A549 (cell line): ENCODE measurements at regions not wholly inside any gene's neighbourhood (a gene's known extent, or its start where the extent isn't known, plus 50 kb on each side); places are given as distances from the start of the nearest gene placed in this dataset.

Source experiments
- ATAC-seq, 2 experiments: fragments of 200-7000 bp in 1 of 2; fragments of >200 bp in 1 of 2; cut with Nextera tagmentation in 1 of 2; cut with Tn5 transposase in 1 of 2; 3 replicates each; pipeline versions ENCODE4 v1.8.0 to v1.9.1; 2018 to 2020; ENCODE audit warnings: mild to moderate bottlenecking in 1 of 2, moderate library complexity in 1 of 2
- CTCF ChIA-PET: fragments of 300-600 bp; sonication (Branson Sonifier 250); formaldehyde crosslinking; extraction: SDS; loops from one replicate; lab custom pipeline; 2021; ENCODE audit warnings: antibody characterized with exemption, inconsistent platforms; lab: Yijun Ruan, JAX
- POLR2A ChIA-PET: fragments of 350-600 bp; formaldehyde crosslinking; extraction: SDS; loops from one replicate; lab custom pipeline; 2021; ENCODE audit warnings: antibody characterized with exemption, inconsistent platforms; lab: Yijun Ruan, JAX
- DNase-seq, 2 experiments: peaks; one replicate each; pipeline versions ENCODE4 v3.0.0 to v3.0.0-alpha.2; 2011 to 2016; ENCODE audit warnings: low read depth in 1 of 2, low spot score in 1 of 2
- FAIRE-seq: peaks from 2 replicates; lab custom pipeline; 2011; peaks lifted over from hg19 to GRCh38; lab: Jason Lieb, UNC
- H3K27ac ChIP-seq, 2 experiments: fragments of >200 bp; sonication (Bioruptor Twin); formaldehyde crosslinking; 3 replicates each; pipeline ENCODE4 v1.5.1; 2016 to 2017
- H3K4me1 ChIP-seq: fragments of >200 bp; sonication (Bioruptor Twin); formaldehyde crosslinking; 3 replicates; pipeline ENCODE4 v1.6.1; 2016
- H3K4me2 ChIP-seq: fragments of >200 bp; sonication (Bioruptor Twin); formaldehyde crosslinking; 3 replicates; pipeline ENCODE4 v1.6.1; 2016
- H3K4me3 ChIP-seq: fragments of >200 bp; sonication (Bioruptor Twin); formaldehyde crosslinking; 3 replicates; pipeline ENCODE4 v1.5.1; 2016
- H3K9me3 ChIP-seq: fragments of >200 bp; sonication (Bioruptor Twin); formaldehyde crosslinking; 3 replicates; pipeline ENCODE4 v1.6.1; 2016
- BHLHE40 ChIP-seq: IDR thresholded peaks from 2 replicates; pipeline ENCODE4 v1.6.1; 2012; ENCODE audit warnings: low read depth, low read length, inconsistent platforms
- EHF ChIP-seq: fragments of 250-450 bp; sonication (Bioruptor Pico); IDR thresholded peaks from 2 replicates; pipeline ENCODE4 v1.5.0; 2020; ENCODE audit warnings: mild to moderate bottlenecking
- EHMT2 ChIP-seq: fragments of 200-600 bp; sonication (generic); IDR thresholded peaks from 2 replicates; pipeline ENCODE4 v1.6.1; 2016; ENCODE audit warnings: antibody characterized with exemption, low read depth, mild to moderate bottlenecking, moderate library complexity
- FOSB ChIP-seq: fragments of 250-450 bp; sonication (Bioruptor Pico); IDR thresholded peaks from 2 replicates; pipeline ENCODE4 v1.5.0; 2020; ENCODE audit warnings: mild to moderate bottlenecking, moderate library complexity
- FOXS1 ChIP-seq: fragments of 250-450 bp; sonication (Bioruptor Pico); IDR thresholded peaks from 2 replicates; pipeline ENCODE4 v1.5.0; 2020; ENCODE audit warnings: mild to moderate bottlenecking, moderate library complexity
- JUN ChIP-seq, 2 experiments: fragments of >200 bp; sonication (Bioruptor Twin); formaldehyde crosslinking; IDR thresholded peaks; 2 replicates in 1 of 2; 3 replicates in 1 of 2; pipeline ENCODE4 v1.6.1; 2016 to 2017
- KDM1A ChIP-seq: fragments of 200-600 bp; sonication (generic); IDR thresholded peaks from 2 replicates; pipeline ENCODE4 v1.6.1; 2016; ENCODE audit warnings: low read depth, mild to moderate bottlenecking
- MAFK ChIP-seq: fragments of 450-650 bp; IDR thresholded peaks from 2 replicates; pipeline ENCODE4 v1.6.1; 2014; ENCODE audit not compliant: partially characterized antibody
- MAZ ChIP-seq: fragments of 150-350 bp; IDR thresholded peaks from 2 replicates; pipeline ENCODE4 v1.6.1; 2014; ENCODE audit warnings: antibody characterized with exemption, low read depth, low read length, borderline replicate concordance
- MYC ChIP-seq: IDR thresholded peaks from 2 replicates; pipeline ENCODE4 v1.6.1; 2012; ENCODE audit warnings: mild to moderate bottlenecking, inconsistent platforms, low read length, improper control_type of control experiment, borderline replicate concordance
- NFE2L2 ChIP-seq: fragments of 150-350 bp; conservative IDR thresholded peaks from 2 replicates; pipeline ENCODE4 v1.6.1; 2014; ENCODE audit warnings: low read length
- NR3C1 ChIP-seq: fragments of >200 bp; sonication (Bioruptor Twin); formaldehyde crosslinking; IDR thresholded peaks from 3 replicates; pipeline ENCODE4 v1.6.1; 2017
- RARB ChIP-seq: fragments of 250-450 bp; sonication (Bioruptor Pico); IDR thresholded peaks from 2 replicates; pipeline ENCODE4 v1.8.0; 2021; ENCODE audit warnings: mild to moderate bottlenecking, moderate library complexity
- RCOR1 ChIP-seq: fragments of 150-350 bp; IDR thresholded peaks from 2 replicates; pipeline ENCODE4 v1.6.1; 2014; ENCODE audit warnings: antibody characterized with exemption, low read length, low read depth
- SREBF2 ChIP-seq: fragments of 450-650 bp; IDR thresholded peaks from 2 replicates; pipeline ENCODE4 v1.6.1; 2014; ENCODE audit warnings: mild to moderate bottlenecking, moderate library complexity
- TP53 ChIP-seq: fragments of 250-450 bp; sonication (Bioruptor Pico); IDR thresholded peaks from 2 replicates; pipeline ENCODE4 v1.5.0; 2021; ENCODE audit warnings: mild to moderate bottlenecking, moderate library complexity
- ZFP36 ChIP-seq: fragments of 450-650 bp; IDR thresholded peaks from 2 replicates; pipeline ENCODE4 v1.6.1; 2014; ENCODE audit warnings: borderline replicate concordance; ENCODE audit not compliant: partially characterized antibody
- WGBS: methylation state at CpG from one replicate; pipeline ENCODE4 v1.1.6; 2017; ENCODE audit errors: missing lambda C conversion rate; 5-methylcytosine and 5-hydroxymethylcytosine counted together
- TF ChIP-seq, protein P1 (sequence below): fragments of 250-450 bp; sonication (Bioruptor Pico); IDR thresholded peaks from 2 replicates; pipeline ENCODE4 v1.5.0; 2021; ENCODE audit warnings: mild to moderate bottlenecking, moderate library complexity, borderline replicate concordance
- TF ChIP-seq, protein P2 (sequence below): fragments of 150-350 bp; IDR thresholded peaks from 2 replicates; pipeline ENCODE4 v1.6.1; 2014; ENCODE audit warnings: low read depth, mild to moderate bottlenecking, low read length
- TF ChIP-seq, protein P3 (sequence below): fragments of 450-650 bp; IDR thresholded peaks from 2 replicates; pipeline ENCODE4 v1.6.1; 2014; ENCODE audit warnings: antibody characterized with exemption

DNA sequence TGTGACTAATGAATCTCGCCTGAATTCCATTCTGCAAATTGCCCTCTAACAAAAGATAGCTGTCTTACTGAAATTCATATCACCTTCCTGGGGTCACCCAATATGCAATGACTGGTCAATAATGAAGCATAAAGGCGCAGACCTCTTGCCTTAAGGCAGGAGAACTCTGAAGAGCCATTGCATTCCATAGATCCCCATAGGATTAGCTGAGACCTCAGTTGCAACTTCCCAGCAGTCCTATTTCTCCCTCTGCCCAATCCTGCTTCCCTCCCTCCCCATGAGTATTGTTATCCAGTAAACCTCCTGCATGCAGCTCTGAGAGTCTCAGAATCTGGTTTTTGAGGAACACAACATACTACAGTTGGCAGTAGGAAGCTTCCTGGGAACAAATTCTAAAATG, 396.5 kb downstream of the DCAF12L2 start (continued):
- TF ChIP-seq, protein P1, sequence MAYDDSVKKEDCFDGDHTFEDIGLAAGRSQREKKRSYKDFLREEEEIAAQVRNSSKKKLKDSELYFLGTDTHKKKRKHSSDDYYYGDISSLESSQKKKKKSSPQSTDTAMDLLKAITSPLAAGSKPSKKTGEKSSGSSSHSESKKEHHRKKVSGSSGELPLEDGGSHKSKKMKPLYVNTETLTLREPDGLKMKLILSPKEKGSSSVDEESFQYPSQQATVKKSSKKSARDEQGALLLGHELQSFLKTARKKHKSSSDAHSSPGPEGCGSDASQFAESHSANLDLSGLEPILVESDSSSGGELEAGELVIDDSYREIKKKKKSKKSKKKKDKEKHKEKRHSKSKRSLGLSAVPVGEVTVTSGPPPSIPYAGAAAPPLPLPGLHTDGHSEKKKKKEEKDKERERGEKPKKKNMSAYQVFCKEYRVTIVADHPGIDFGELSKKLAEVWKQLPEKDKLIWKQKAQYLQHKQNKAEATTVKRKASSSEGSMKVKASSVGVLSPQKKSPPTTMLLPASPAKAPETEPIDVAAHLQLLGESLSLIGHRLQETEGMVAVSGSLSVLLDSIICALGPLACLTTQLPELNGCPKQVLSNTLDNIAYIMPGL (CRISPR knock-in tag): no peak
- TF ChIP-seq EHMT2: no peak
- no peak for TF ChIP-seq NR3C1

DNA sequence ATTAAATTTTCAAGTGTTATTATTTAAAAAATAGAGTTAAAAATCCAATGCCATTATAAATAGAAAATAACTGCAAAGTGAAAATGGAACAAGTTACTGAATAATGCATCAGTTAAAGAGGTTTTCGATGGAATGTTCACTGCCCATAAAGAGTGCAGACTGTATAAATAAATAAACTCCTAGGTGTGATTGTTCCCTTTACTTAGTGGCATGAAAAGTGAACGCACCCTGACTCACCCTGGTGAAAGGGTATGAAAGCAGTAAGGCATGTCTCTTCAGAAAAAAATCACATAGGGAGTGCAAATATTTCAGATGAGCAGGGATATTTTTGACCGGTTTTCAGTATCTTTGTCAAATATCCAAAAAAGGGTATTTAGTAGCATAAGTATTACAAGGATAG, 387.8 kb downstream of the DCAF12L2 start:
- H3K4me2 ChIP-seq: no peak overlapping the region
- DNase-seq: no peak
- no peak overlapping the region for H3K4me3 ChIP-seq
- ATAC-seq: no peak
- CTCF ChIA-PET: no interaction called here
- FAIRE-seq: no peak
- TF ChIP-seq EHF (CRISPR knock-in tag) (no peak), RARB (CRISPR knock-in tag) (no peak), MAZ (no peak), BHLHE40 (no peak), NFE2L2 (no peak), JUN (IDR thresholded peaks at IDR 0.05) (no peak), TP53 (CRISPR knock-in tag) (no peak), SREBF2 (no peak), ZFP36 (no peak), MAFK (no peak), MYC (no peak), FOSB (CRISPR knock-in tag) (no peak), RCOR1 (no peak), FOXS1 (CRISPR knock-in tag) (no peak)
- TF ChIP-seq, protein P2, sequence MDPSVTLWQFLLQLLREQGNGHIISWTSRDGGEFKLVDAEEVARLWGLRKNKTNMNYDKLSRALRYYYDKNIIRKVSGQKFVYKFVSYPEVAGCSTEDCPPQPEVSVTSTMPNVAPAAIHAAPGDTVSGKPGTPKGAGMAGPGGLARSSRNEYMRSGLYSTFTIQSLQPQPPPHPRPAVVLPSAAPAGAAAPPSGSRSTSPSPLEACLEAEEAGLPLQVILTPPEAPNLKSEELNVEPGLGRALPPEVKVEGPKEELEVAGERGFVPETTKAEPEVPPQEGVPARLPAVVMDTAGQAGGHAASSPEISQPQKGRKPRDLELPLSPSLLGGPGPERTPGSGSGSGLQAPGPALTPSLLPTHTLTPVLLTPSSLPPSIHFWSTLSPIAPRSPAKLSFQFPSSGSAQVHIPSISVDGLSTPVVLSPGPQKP: no peak
- TF ChIP-seq, protein P3, sequence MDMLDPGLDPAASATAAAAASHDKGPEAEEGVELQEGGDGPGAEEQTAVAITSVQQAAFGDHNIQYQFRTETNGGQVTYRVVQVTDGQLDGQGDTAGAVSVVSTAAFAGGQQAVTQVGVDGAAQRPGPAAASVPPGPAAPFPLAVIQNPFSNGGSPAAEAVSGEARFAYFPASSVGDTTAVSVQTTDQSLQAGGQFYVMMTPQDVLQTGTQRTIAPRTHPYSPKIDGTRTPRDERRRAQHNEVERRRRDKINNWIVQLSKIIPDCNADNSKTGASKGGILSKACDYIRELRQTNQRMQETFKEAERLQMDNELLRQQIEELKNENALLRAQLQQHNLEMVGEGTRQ: no peak
- H3K4me1 ChIP-seq: no peaks in the 10 kb centered on the region
- POLR2A ChIA-PET: no interaction called here
- no peak overlapping the region for H3K27ac ChIP-seq
- H3K9me3 ChIP-seq: no peaks in the 10 kb centered on the region
- 4% methylated on average over 3 of the region's 3 CpGs for WGBS

DNA sequence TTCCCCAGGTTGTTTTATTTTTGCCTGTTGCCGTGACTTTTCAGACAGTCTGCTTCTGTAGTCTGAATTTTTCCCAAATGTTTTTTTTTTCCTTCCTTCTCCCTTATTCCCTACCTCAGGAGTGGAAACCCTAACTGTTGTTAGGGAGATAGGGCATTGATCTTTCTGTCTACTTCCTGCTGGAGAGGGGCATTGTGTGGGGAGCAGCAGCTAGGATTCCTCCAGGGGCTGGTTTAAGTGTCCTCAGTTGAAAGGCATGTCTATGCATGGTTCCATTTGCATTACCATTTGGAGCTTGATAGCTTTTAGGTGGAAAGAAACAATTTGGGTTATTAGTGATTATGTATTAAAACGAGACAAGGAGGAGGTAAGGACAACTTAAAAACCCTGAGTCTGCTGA, 383.9 kb downstream of the DCAF12L2 start:
- no peaks in the 10 kb centered on the region for H3K9me3 ChIP-seq
- ATAC-seq (no peak), FAIRE-seq (no peak), DNase-seq (no peak)
- no peak overlapping the region for H3K27ac ChIP-seq
- ChIA-PET CTCF (interaction anchor here (0.6 kb wide), 1 partner anchor 577 kb away, joined by 3 read pairs; no protein-coding TSS in a partner anchor), POLR2A (no interaction called here)
- H3K4me1 ChIP-seq: no peaks in the 10 kb centered on the region
- no peak for TF ChIP-seq BHLHE40
- H3K4me2 ChIP-seq: no peak overlapping the region
- no peak overlapping the region for H3K4me3 ChIP-seq
- 0% methylated on average over 2 of the region's 2 CpGs for WGBS

DNA sequence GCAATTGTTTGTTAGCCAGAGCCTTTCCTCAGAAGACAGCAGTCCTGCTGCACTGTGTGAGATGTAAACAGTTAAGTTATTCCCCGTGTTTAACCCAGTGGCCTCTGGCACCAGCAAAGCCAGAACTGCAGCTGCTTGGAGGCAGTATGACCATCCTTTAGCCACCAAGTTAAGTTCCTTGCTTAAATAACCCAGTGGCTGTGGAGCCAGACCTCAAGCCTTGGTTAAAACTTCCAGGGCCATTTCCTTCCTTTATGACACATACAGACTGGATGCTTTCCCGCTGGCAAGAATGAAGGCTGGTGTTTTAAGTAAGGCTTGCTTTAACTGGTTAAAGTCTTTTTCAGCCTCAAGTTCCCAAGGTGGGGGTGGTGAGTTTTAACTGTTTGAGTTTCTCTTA, 379.8 kb downstream of the DCAF12L2 start:
- 6% methylated on average over 2 of the region's 2 CpGs for WGBS
- ATAC-seq (no peak), FAIRE-seq (no peak)

More for the DNA sequence above, 379.8 kb downstream of the DCAF12L2 start:
- no peak overlapping the region for H3K27ac ChIP-seq
- CTCF ChIA-PET: no interaction called here
- H3K4me1 ChIP-seq: no peaks in the 10 kb centered on the region
- no peak for TF ChIP-seq KDM1A
- TF ChIP-seq, protein P3: no peak
- no peak overlapping the region for H3K4me2 ChIP-seq
- DNase-seq: no peak
- POLR2A ChIA-PET: no interaction called here
- H3K9me3 ChIP-seq: no peaks in the 10 kb centered on the region
- no peak overlapping the region for H3K4me3 ChIP-seq
